Heart left ventricle (tissue), 13 donors: ENCODE measurements at regions not wholly inside any gene's neighbourhood (a gene's known extent, or its start where the extent isn't known, plus 50 kb on each side); places are given as distances from the start of the nearest gene placed in this dataset.

Experiments used
- POLR2A ChIP-seq, 2 donors: fragments of 450-650 bp; IDR thresholded peaks; one replicate each; pipeline ENCODE4 v1.6.1; 2017; ENCODE audit warnings: antibody characterized with exemption in 2 of 2, mild to moderate bottlenecking in 2 of 2, moderate library complexity in 2 of 2
- TF ChIP-seq, protein P1 (sequence below), 12 donors: fragments of 200-600 bp; sonication (generic) in 4 of 12; IDR thresholded peaks; one replicate each; pipeline versions ENCODE4 v1.5.0 to v1.8.0; 2018 to 2022; ENCODE audit warnings: antibody characterized with exemption in 12 of 12, mild to moderate bottlenecking in 5 of 12
- donor health status: ischemic (EF 13 %, LVEDD 7.1; RV severe dilation, severe dysfunction).
- donor health status: DM: no; HTN: yes; CAD: no.
- donor health status: DM: no; HTN: no; CAD: no.
- donor health status: ischemic (EF 25% LVEDD 6.9; RV normal size, moderate dysfunction).
- donor health status: ischemic (EF 25% LVEDD 5.7; RV mildly dilated, moderate dysfunction).
- donor health status: ischemic (EF 35%, LVEDD 5.7; RV mildly dilated, moderate dysfunction).
- donor health status: nonischemic (EF 11% LVEDD 7.7; RV severe dilation, severe dysfunction).
- donor health status: DM: yes; HTN: yes; CAD: no.
- donor health status: PGD.
- donor health status: ischemic (EF 29% LVEDD 5.4; RV normal size, mild dysfunction).
- donor health status: nonischemic (EF 23%, LVEDD 6.1; RV moderate dilation, normal function).

DNA sequence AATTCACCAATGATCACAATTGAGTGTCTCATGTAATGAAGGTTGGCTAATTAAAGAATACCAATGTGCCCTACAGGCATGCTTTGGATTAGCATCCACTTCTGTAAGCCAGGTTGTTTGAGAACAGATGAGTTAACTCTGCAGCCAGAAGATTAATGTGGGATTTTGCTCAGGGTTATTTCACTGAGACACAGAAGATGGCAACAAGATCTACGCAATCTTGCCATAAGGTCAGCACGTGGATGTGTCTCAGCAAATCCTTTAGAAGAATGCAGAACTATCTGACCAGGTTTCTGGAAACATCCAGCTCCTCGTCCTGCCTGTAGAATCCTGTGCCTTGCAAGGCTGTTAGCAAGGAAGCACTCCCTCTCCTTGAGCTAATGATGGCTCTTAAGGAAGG lies 532.6 kb upstream of the AMELY start:
- TF ChIP-seq, protein P1, sequence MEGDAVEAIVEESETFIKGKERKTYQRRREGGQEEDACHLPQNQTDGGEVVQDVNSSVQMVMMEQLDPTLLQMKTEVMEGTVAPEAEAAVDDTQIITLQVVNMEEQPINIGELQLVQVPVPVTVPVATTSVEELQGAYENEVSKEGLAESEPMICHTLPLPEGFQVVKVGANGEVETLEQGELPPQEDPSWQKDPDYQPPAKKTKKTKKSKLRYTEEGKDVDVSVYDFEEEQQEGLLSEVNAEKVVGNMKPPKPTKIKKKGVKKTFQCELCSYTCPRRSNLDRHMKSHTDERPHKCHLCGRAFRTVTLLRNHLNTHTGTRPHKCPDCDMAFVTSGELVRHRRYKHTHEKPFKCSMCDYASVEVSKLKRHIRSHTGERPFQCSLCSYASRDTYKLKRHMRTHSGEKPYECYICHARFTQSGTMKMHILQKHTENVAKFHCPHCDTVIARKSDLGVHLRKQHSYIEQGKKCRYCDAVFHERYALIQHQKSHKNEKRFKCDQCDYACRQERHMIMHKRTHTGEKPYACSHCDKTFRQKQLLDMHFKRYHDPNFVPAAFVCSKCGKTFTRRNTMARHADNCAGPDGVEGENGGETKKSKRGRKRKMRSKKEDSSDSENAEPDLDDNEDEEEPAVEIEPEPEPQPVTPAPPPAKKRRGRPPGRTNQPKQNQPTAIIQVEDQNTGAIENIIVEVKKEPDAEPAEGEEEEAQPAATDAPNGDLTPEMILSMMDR (IDR thresholded peaks at IDR 0.05), result no peak
- no peak for TF ChIP-seq POLR2A (IDR thresholded peaks at IDR 0.05)
